ENCODE measurements at regions not wholly inside any gene's neighbourhood (a gene's known extent, or its start where the extent isn't known, plus 50 kb on each side); places are given as distances from the start of the nearest gene placed in this dataset.

DNA sequence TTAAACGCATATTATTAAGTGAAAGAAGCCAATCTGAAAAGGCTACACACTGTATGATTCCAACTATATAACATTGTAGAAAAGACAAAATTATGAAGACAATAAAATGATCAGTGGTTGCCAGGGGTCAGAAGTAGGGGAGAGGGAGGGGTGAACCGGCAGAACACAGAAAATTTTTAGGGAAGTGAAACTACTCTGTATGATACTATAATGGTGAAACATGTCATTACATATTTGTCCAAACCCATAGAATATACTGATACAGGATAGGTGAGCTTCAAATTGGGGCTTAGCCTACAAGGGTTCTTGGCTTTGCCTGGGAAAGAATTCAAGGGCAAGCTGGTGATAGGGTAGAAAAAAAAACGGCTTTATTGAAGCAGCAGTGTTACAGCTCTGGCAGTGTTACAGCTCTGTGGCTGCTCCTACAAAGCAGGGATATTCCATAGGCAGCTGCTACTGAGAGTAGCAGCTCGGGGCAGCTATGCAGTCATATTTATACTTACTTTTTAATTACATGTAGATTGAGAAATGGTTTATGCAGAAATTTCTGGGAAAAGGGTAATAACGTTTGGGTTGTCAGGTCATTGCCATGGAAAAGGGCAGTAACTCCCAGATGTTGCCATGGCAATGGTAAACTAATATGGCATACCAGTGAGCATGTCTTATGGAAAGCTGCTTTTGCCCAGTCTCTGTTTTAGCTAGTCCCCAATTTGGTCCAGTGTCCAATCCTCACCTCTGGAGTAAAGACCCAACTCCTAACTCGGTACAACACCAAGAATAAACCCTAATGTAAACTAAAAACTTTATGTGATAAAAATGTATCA is 125.1 kb upstream of the SLC25A36 start:
- ATAC-seq (no peak), DNase-seq (no peak)

DNA sequence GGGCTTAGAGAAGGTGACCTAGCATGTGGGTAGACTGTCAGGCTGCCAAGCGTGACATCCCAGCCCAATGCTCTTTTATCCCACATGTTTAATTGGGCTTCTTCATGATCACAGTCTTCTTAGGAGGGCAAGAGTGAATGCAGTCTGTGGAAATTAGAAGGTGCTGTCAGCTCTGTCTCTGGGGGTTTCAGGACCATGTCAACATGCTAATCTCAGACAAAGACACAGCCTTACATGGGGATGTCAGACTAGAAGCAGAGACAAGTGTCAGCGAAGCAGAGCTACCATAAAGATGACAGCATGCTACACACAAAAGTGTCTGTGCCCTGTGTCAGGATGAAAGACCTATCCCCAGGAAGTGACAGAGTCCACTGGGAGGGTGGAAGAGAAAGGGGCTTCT is 120.1 kb upstream of the SLC25A36 start:
- DNase-seq (no peak), ATAC-seq (no peak)

DNA sequence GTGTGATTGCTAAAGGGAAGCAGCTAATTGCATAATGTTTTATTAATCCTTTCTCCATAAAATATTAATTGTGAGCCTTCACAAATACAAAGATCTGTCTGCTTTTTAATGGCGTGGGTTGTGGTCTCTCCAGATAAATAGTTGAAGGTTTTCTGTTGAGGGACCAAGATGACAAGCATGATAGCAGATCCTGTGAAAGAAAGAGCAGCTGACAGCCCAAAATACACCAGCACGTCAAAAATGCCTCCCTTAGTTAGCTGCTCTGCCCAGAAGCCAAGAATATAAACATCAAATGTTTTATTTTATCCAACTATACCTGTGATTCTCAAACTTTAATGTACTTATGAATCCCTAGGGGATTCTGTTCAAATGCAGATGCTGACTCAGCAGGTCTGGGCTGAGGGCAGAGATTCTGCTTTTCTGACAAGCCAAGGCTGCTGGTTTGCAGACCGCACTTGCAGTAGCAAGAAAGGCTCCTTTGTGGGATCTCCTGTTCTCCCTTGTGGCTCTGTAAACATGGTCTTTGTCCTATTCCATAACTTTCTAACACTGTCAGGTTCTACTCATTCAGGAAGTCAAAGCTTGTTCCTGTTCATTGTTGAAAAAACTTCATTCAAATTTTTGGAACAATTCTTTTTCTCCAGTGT is 119.1 kb upstream of the SLC25A36 start:
- no peak for ATAC-seq
- DNase-seq: no peak

DNA sequence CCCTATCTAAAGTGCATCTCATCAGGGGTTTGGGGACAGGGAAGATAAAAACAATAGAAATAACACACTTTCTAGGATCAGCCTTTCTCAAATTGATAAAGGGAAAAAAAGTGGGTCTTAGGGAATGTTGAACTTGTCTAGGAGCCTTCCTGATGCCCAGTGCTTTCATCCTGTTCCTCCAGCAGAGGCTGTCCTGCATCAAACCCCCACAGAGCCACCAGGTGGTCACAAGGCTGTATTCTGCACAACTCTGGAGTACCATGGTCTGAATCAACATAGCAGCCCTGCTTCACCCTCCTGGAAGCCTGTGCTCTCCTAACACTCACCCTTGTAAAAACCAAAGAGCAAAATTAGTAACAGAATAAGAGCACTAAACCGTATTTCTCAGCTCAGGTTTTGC is 118.5 kb upstream of the SLC25A36 start:
- DNase-seq (no peak), ATAC-seq (no peak)

GRCh38 chr3:140827894-140828293 is 113.7 kb upstream of the SLC25A36 start:
- ATAC-seq: no peak

DNA sequence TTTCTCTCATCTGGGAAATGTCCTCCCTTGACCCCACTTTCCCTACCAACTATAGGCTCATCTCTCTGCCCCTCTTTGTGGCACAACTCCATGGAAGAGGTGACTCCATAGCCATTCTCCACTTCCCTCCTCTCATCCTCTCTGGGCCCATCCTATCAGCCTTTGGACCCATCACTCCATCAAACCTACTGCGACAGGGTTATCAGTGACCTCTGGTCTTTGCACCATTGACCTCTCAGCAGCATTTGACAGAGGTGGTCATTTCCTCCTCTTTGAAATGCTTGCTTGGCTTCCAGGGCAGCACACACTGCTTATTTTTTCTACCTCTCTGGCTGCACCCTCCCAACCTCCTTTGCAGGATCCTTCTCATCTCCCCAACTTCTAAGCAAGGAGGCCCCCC is 113.1 kb upstream of the SLC25A36 start:
- DNase-seq: no peak
- no peak for ATAC-seq

More at GRCh38 chr3:140827894-140828293, 113.7 kb upstream of the SLC25A36 start:
- no peak for DNase-seq

DNA sequence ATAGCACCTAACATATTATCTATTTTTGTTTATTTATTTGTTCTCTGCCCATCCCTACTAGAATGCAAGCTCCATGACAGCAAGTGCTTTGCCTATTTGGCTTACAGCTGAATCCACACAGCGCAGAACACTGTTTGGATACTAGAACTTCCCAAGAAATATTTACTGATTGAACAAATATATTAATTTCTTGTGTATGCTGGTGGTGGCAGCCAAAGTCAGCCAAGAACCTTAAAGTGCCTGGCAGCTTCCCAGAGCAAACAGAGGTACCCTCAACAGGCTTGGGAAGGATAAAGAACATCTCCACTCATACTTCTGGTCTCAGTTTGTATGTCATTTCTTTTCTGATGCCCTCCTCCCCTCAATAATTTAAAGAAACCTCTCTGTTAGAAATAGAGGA is 111.8 kb upstream of the SLC25A36 start:
- ATAC-seq: no peak
- no peak for DNase-seq

- DNase-seq: no peak
- ATAC-seq: no peak
Observed at GRCh38 chr3:140830391-140830790, 111.2 kb upstream of the SLC25A36 start.

DNA sequence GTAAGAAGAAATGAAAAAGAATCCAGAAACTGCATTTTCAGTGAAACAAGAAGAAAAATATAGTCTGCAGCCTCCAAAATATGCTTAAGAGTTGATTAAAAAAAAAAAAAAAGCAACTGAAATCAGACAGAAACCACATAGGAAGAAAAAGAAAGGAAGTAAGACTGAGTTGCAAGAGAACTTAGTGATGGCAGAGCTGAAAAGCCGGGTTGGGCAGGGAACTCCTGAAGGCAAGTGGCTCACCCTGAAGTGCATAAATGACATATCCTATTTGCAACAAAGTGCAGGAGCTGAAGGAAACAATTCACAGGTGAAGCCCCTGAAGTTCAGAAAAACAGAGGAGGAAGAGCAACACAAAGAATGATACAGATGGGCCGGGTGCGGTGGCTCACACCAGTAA is 108.8 kb upstream of the SLC25A36 start:
- no peak for ATAC-seq

DNA sequence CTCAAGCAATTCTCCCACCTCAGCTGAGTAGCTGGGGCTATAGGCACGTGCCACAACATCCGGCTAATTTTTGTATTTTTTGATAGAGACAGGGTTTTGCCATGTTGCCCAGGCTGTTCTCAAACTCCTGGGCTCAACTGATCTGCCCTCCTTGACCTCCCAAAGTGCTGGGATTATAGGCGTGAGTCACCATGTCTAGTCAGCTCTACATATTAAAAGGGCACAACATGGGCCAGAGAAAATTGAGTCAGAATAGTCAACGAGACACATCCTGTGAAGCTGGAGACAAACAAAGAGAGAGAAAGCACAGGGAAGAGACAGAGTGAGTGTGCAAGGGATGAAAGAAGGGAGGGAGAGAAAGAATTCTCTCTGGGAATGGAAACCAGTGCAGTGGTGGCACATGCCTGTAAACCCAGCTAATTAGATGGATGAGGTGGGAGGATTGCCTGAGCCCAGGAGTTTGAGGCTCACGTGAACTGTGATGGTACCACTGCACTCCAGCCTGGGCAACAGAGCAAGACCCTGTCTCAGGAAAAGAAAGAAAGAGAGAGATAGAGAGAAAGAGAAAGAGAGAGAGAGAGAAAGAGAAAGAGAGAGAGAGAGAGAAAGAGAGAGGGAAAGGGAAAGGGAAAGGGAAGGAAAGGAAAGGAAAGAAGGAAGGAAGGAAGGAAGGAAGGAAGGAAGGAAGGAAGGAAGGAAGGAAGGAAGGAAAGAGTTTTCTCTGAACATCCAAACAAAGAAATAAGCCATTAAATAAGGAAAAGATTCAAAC is 107.2 kb upstream of the SLC25A36 start:
- no peak for DNase-seq
- ATAC-seq: no peak

More for the DNA sequence above, 108.8 kb upstream of the SLC25A36 start:
- DNase-seq: no peak

- no peak for DNase-seq
- ATAC-seq: no peak
Observed at GRCh38 chr3:140842984-140843649, 98.5 kb upstream of the SLC25A36 start.

GRCh38 chr3:140843656-140844055 is 98.0 kb upstream of the SLC25A36 start:
- ATAC-seq (no peak), DNase-seq (no peak)

- DNase-seq: no peak
- ATAC-seq: no peak
Observed at GRCh38 chr3:140844072-140844471, 97.6 kb upstream of the SLC25A36 start.

GRCh38 chr3:140845882-140846281 is 95.8 kb upstream of the SLC25A36 start:
- ATAC-seq (no peak), DNase-seq (no peak)

GRCh38 chr3:140848666-140849065 is 93.0 kb upstream of the SLC25A36 start:
- ATAC-seq (no peak), DNase-seq (no peak)

- DNase-seq (no peak), ATAC-seq (no peak)
Observed at GRCh38 chr3:140850210-140850955, 91.3 kb upstream of the SLC25A36 start.

GRCh38 chr3:140854961-140855360 is 86.7 kb upstream of the SLC25A36 start:
- ATAC-seq: no peak
- DNase-seq: no peak

- ATAC-seq: no peak
- no peak for DNase-seq
Observed at GRCh38 chr3:140856905-140857304, 84.7 kb upstream of the SLC25A36 start.

GRCh38 chr3:140857993-140858392 is 83.6 kb upstream of the SLC25A36 start:
- DNase-seq (no peak), ATAC-seq (no peak)

DNA sequence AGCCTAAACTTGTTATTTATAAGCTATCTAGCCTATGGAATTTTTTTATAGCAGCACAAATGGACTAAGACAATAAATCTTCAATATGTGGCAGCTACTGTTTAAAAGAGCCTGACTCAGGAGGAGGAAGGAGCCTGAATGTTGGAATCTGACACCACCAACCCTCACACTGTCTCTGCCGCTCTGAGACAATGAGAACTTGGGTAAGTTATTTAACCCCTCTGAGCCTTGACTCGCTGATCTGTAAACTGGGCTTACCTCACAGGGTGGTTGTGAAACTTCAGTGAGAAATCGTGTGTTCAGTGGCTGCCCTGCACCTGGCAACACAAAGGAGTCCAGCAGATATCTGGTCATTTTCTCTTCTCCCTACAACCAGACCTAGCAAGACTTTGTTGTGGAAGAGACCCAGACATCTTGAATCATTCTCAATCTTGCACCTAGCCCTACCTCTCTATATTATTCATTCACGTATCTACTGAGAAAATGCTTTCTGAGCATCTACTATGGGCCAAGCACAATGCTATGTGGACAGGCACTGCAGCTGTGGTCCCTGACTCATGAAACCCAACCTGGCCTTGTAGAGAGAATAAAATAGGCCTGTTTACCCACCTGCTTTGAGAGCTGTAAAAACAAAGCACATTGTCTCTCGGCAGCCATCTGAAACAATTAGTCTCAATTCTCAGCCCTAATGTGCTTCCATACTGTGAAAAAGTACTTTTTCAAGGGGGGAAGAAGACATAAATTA is 81.9 kb upstream of the SLC25A36 start:
- ATAC-seq (no peak), DNase-seq (no peak)

DNA sequence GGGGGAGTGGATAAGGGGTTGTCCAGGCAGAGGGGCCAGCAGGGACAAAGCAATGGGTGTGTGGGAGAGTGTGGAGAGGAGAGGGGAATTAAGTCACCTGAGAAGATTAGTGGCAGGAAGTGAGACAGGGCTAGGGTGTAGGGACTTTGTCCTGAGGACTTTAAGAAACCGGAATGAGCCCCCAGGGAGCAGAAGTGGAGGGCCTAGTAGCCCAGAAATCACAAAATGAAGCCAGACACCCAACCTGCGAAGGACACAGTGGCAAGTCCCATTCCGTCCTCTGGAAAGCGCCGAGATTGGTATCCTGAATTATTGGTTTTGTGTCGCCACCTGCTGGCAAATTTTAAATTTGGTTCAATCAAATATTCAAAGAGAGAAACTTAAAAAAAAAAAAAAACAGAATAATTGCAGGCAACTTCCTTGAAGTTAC is 78.0 kb upstream of the SLC25A36 start:
- ATAC-seq (no peak), DNase-seq (peak; percentile 59)

All from stimulated activated naive CD8-positive, alpha-beta T cell treated with anti-CD3 and anti-CD28 coated beads, Interleukin-15, Interleukin-2, amounts not matched to agents 100 U/mL and 50 U/mL, for 24 hours (primary cell).